ES-I3 (cell line): ENCODE measurements at regions not wholly inside any gene's neighbourhood (a gene's known extent, or its start where the extent isn't known, plus 50 kb on each side); places are given as distances from the start of the nearest gene placed in this dataset.
"Not testable (repeated sequence)": the region's sequence is repeated elsewhere in the genome, so short reads cannot be mapped to it uniquely, and the experiment has no call there.

Experiments used
- H3K36me3 ChIP-seq: 2 replicates; pipeline ENCODE4 v1.6.1; 2013; ENCODE audit warnings: mild to moderate bottlenecking, low read length, control low read depth, moderate library complexity; ENCODE audit not compliant: insufficient read depth
- H3K4me1 ChIP-seq: 2 replicates; pipeline ENCODE4 v1.6.1; 2013; ENCODE audit warnings: mild to moderate bottlenecking, control low read depth, low read length; ENCODE audit not compliant: insufficient read depth
- H3K9ac ChIP-seq: 2 replicates; pipeline ENCODE4 v1.6.1; 2013; ENCODE audit warnings: low read depth, mild to moderate bottlenecking, low read length, moderate library complexity
- H3K9me3 ChIP-seq: 2 replicates; pipeline ENCODE4 v1.6.1; 2013; ENCODE audit warnings: mild to moderate bottlenecking, low read length, moderate library complexity; ENCODE audit not compliant: control insufficient read depth, insufficient read depth

- Histone ChIP-seq H3K9me3 (no peaks in the 10 kb centered on the region), H3K9ac (no peak overlapping the region), H3K36me3 (no peaks in the 10 kb centered on the region), H3K4me1 (no peaks in the 10 kb centered on the region)
Observed at GRCh38 chr10:83492004-83492403, 647.3 kb upstream of the GHITM start.

GRCh38 chr10:83512681-83513080, 626.6 kb upstream of the GHITM start:
- Histone ChIP-seq H3K4me1 (no peaks in the 10 kb centered on the region), H3K9me3 (no peaks in the 10 kb centered on the region), H3K36me3 (no peaks in the 10 kb centered on the region), H3K9ac (no peak overlapping the region)

- Histone ChIP-seq H3K4me1 (no peaks in the 10 kb centered on the region), H3K36me3 (no peaks in the 10 kb centered on the region), H3K9ac (no peak overlapping the region), H3K9me3 (no peaks in the 10 kb centered on the region)
Observed at GRCh38 chr10:83515001-83515400, 624.3 kb upstream of the GHITM start.

- H3K9me3 ChIP-seq = no peaks in the 10 kb centered on the region
- H3K36me3 ChIP-seq = no peaks in the 10 kb centered on the region
- no peak overlapping the region for H3K9ac ChIP-seq
- H3K4me1 ChIP-seq = no peaks in the 10 kb centered on the region
Observed at GRCh38 chr10:83516788-83517187, 622.5 kb upstream of the GHITM start.

GRCh38 chr10:83517456-83517855, 621.9 kb upstream of the GHITM start:
- H3K9me3 ChIP-seq = no peaks in the 10 kb centered on the region
- H3K9ac ChIP-seq = no peak overlapping the region
- H3K36me3 ChIP-seq = no peaks in the 10 kb centered on the region
- no peaks in the 10 kb centered on the region for H3K4me1 ChIP-seq

- H3K36me3 ChIP-seq = no peaks in the 10 kb centered on the region
- no peaks in the 10 kb centered on the region for H3K4me1 ChIP-seq
- H3K9me3 ChIP-seq = no peaks in the 10 kb centered on the region
- H3K9ac ChIP-seq = no peak overlapping the region
Observed at GRCh38 chr10:83518779-83519178, 620.5 kb upstream of the GHITM start.

- not testable (repeated sequence) for H3K9ac ChIP-seq, H3K36me3 ChIP-seq, H3K4me1 ChIP-seq, H3K9me3 ChIP-seq
Observed at GRCh38 chr10:83520386-83520785, 618.9 kb upstream of the GHITM start.

GRCh38 chr10:83522456-83522855, 616.9 kb upstream of the GHITM start:
- H3K9ac ChIP-seq = no peak overlapping the region
- H3K36me3 ChIP-seq = no peaks in the 10 kb centered on the region
- H3K9me3 ChIP-seq = no peaks in the 10 kb centered on the region
- H3K4me1 ChIP-seq = no peaks in the 10 kb centered on the region

GRCh38 chr10:83522881-83523386, 616.4 kb upstream of the GHITM start:
- Histone ChIP-seq H3K9ac (no peak overlapping the region), H3K9me3 (no peaks in the 10 kb centered on the region), H3K36me3 (no peaks in the 10 kb centered on the region), H3K4me1 (no peaks in the 10 kb centered on the region)

GRCh38 chr10:83527934-83528333, 611.4 kb upstream of the GHITM start:
- Histone ChIP-seq H3K9me3 (no peaks in the 10 kb centered on the region), H3K4me1 (no peaks in the 10 kb centered on the region), H3K36me3 (no peaks in the 10 kb centered on the region), H3K9ac (no peak overlapping the region)

GRCh38 chr10:83533290-83533689, 606.0 kb upstream of the GHITM start:
- Histone ChIP-seq H3K4me1 (no peaks in the 10 kb centered on the region), H3K9ac (no peak overlapping the region), H3K9me3 (no peaks in the 10 kb centered on the region), H3K36me3 (no peaks in the 10 kb centered on the region)

GRCh38 chr10:83536426-83536825, 602.9 kb upstream of the GHITM start:
- Histone ChIP-seq H3K36me3 (no peaks in the 10 kb centered on the region), H3K9me3 (no peaks in the 10 kb centered on the region), H3K9ac (no peak overlapping the region), H3K4me1 (peaks cover 6% of the 10 kb centered on the region; the same call in 1 of the 2 replicates)

- H3K4me1 ChIP-seq = peaks cover 9% of the 10 kb centered on the region
- no peaks in the 10 kb centered on the region for H3K36me3 ChIP-seq
- H3K9ac ChIP-seq = no peak overlapping the region
- H3K9me3 ChIP-seq = no peaks in the 10 kb centered on the region
Observed at GRCh38 chr10:83538047-83538446, 601.3 kb upstream of the GHITM start.

- H3K9ac ChIP-seq = no peak overlapping the region
- H3K9me3 ChIP-seq = no peaks in the 10 kb centered on the region
- H3K36me3 ChIP-seq = no peaks in the 10 kb centered on the region
- H3K4me1 ChIP-seq = peaks cover 16% of the 10 kb centered on the region
Observed at GRCh38 chr10:83539528-83540308, 599.6 kb upstream of the GHITM start.

GRCh38 chr10:83541046-83541445, 598.3 kb upstream of the GHITM start:
- H3K36me3 ChIP-seq = no peaks in the 10 kb centered on the region
- no peaks in the 10 kb centered on the region for H3K9me3 ChIP-seq
- peaks cover 16% of the 10 kb centered on the region for H3K4me1 ChIP-seq
- no peak overlapping the region for H3K9ac ChIP-seq
